Esophagus muscularis mucosa (tissue), 4 donors: ENCODE measurements at regions not wholly inside any gene's neighbourhood (a gene's known extent, or its start where the extent isn't known, plus 50 kb on each side); places are given as distances from the start of the nearest gene placed in this dataset.
A peak's percentile ranks its signal among the peaks of the same experiment; 100 is the strongest.

ENCODE experiments used
- DNase-seq: peaks from one replicate; pipeline ENCODE4 v3.0.0-alpha.2; 2017; ENCODE audit errors: extremely low spot score
- H3K27ac ChIP-seq, 4 donors: fragments of 200-600 bp; sonication (generic); replicated peaks in 1 of 4; 1 replicate in 3 of 4; 2 replicates in 1 of 4; pipeline ENCODE4 v1.5.1; 2016 to 2019; ENCODE audit warnings: mild to moderate bottlenecking in 1 of 4
- H3K27me3 ChIP-seq, 4 donors: fragments of 200-600 bp; sonication (generic); one replicate each; pipeline versions ENCODE4 v1.5.1 to v1.6.0; 2016 to 2019
- H3K36me3 ChIP-seq, 4 donors: fragments of 200-600 bp; sonication (generic); one replicate each; pipeline ENCODE4 v1.5.1; 2016 to 2019
- H3K4me1 ChIP-seq, 4 donors: fragments of 200-600 bp; sonication (generic); one replicate each; pipeline ENCODE4 v1.5.1; 2016 to 2019
- H3K4me3 ChIP-seq, 4 donors: fragments of 200-600 bp; sonication (generic); 1 replicate in 2 of 4; 2 replicates in 2 of 4; pipeline ENCODE4 v1.5.1; 2016 to 2019; ENCODE audit warnings: mild to moderate bottlenecking in 4 of 4, moderate library complexity in 1 of 4
- H3K9me3 ChIP-seq, 4 donors: fragments of 200-600 bp; sonication (generic); 1 replicate in 3 of 4; 2 replicates in 1 of 4; pipeline ENCODE4 v1.5.1; 2016 to 2019
- EP300 ChIP-seq: sonication (generic); formaldehyde crosslinking; IDR thresholded peaks from one replicate; pipeline ENCODE4 v1.6.1; 2017; ENCODE audit warnings: antibody characterized with exemption
- POLR2A ChIP-seq: fragments of 450-650 bp; IDR thresholded peaks from one replicate; pipeline ENCODE4 v1.6.1; 2017; ENCODE audit warnings: antibody characterized with exemption, moderate library complexity, mild to moderate bottlenecking, low read depth
- POLR2AphosphoS5 ChIP-seq, 2 donors: sonication (generic); formaldehyde crosslinking; IDR thresholded peaks; one replicate each; pipeline ENCODE4 v1.6.1; 2017; ENCODE audit warnings: antibody characterized with exemption in 2 of 2
- WGBS: methylation state at CpG from one replicate; pipeline ENCODE4 v1.1.5; 2018; 5-methylcytosine and 5-hydroxymethylcytosine counted together
- intact Hi-C: fragments of 100-400 bp; cut with DNase I; formaldehyde crosslinking; loops from one replicate; pipeline ENCODE4 v1.15.1; 2023
- TF ChIP-seq, protein P1 (sequence below), 3 experiments: fragments of 200-600 bp in 2 of 3; fragments of 450-650 bp in 1 of 3; sonication (generic) in 2 of 3; IDR thresholded peaks; one replicate each; pipeline ENCODE4 v1.5.1; 2017 to 2019; ENCODE audit warnings: antibody characterized with exemption in 3 of 3, mild to moderate bottlenecking in 2 of 3, moderate library complexity in 1 of 3

DNA sequence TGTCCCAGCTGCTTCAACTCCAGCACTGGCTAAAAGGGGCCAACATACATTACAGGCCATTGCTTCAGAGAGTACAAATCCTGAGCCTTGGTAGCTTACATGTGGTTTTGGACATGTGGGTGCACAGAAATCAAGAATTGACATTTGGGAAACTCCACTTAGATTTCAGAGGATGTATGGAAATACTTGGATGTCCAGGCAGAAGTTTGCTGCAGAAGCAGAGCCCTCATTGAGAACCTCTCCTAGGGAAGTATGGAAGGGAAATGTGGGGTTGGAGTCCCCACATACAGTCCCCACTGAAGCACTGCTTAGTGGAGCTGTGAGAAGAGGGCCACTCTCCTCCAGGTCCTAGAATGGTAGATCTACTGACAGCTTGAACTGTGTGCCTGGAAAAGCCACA is 218.0 kb upstream of the CWC22 start:
- H3K27me3 ChIP-seq: no peaks in the 10 kb centered on the region
- TF ChIP-seq POLR2AphosphoS5 (IDR thresholded peaks at IDR 0.05): no peak
- TF ChIP-seq, protein P1, sequence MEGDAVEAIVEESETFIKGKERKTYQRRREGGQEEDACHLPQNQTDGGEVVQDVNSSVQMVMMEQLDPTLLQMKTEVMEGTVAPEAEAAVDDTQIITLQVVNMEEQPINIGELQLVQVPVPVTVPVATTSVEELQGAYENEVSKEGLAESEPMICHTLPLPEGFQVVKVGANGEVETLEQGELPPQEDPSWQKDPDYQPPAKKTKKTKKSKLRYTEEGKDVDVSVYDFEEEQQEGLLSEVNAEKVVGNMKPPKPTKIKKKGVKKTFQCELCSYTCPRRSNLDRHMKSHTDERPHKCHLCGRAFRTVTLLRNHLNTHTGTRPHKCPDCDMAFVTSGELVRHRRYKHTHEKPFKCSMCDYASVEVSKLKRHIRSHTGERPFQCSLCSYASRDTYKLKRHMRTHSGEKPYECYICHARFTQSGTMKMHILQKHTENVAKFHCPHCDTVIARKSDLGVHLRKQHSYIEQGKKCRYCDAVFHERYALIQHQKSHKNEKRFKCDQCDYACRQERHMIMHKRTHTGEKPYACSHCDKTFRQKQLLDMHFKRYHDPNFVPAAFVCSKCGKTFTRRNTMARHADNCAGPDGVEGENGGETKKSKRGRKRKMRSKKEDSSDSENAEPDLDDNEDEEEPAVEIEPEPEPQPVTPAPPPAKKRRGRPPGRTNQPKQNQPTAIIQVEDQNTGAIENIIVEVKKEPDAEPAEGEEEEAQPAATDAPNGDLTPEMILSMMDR (IDR thresholded peaks at IDR 0.05): no peak
- no peak for TF ChIP-seq POLR2A
- no peak for TF ChIP-seq EP300
- H3K27ac ChIP-seq: no peak overlapping the region
- no peaks in the 10 kb centered on the region for H3K4me1 ChIP-seq
- H3K9me3 ChIP-seq: peaks cover 0 to 7% (median 0%) of the 10 kb centered on the region in 4 donors
- no peaks in the 10 kb centered on the region for H3K36me3 ChIP-seq
- intact Hi-C loops: no loop called here
- no peak overlapping the region for H3K4me3 ChIP-seq
- DNase-seq: no peak

DNA sequence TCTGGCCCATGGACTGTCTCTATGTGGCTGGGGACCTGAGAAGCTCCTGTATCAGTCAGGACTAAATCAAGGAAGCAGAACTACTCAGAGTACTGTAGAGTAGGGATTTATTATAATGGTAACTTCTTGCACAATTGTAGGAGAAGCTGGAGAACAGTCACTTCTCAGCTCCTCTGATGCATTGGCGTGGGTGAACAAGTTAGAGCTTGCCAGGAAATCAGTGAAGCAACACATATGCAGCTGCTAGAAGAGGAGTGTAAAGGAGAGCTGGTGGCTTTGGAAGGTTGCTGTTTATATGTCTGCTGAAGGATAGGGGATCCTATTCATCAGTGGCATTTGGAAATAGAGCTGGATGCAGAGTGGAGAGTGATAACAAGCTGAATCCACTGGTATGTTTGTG is 215.5 kb upstream of the CWC22 start:
- no peak overlapping the region for H3K27ac ChIP-seq
- H3K36me3 ChIP-seq: no peaks in the 10 kb centered on the region
- intact Hi-C loops: no loop called here
- WGBS: 83% methylated on average over 1 of the region's 1 CpG
- DNase-seq: no peak
- TF ChIP-seq EP300: no peak
- peak in 1 of 2 donors; percentile 5 for TF ChIP-seq POLR2AphosphoS5 (IDR thresholded peaks at IDR 0.05)
- H3K9me3 ChIP-seq: peaks cover 0 to 10% (median 2%) of the 10 kb centered on the region in 4 donors
- no peaks in the 10 kb centered on the region for H3K27me3 ChIP-seq
- no peak overlapping the region for H3K4me3 ChIP-seq
- H3K4me1 ChIP-seq: no peaks in the 10 kb centered on the region

- H3K4me1 ChIP-seq: no peaks in the 10 kb centered on the region
- no peaks in the 10 kb centered on the region for H3K36me3 ChIP-seq
- DNase-seq: no peak
- no peak overlapping the region for H3K27ac ChIP-seq
- no peaks in the 10 kb centered on the region for H3K27me3 ChIP-seq
- TF ChIP-seq POLR2AphosphoS5 (IDR thresholded peaks at IDR 0.05) (no peak), POLR2A (no peak), EP300 (no peak)
- TF ChIP-seq, protein P1 (IDR thresholded peaks at IDR 0.05): no peak
- intact Hi-C loops: no loop called here
- WGBS: 53% methylated on average over 1 of the region's 1 CpG
- H3K4me3 ChIP-seq: no peak overlapping the region
- H3K9me3 ChIP-seq: peaks cover 0 to 13% (median 3%) of the 10 kb centered on the region in 4 donors
These were observed 212.4 kb upstream of the CWC22 start for GRCh38 chr2:180219491-180219890.

DNA sequence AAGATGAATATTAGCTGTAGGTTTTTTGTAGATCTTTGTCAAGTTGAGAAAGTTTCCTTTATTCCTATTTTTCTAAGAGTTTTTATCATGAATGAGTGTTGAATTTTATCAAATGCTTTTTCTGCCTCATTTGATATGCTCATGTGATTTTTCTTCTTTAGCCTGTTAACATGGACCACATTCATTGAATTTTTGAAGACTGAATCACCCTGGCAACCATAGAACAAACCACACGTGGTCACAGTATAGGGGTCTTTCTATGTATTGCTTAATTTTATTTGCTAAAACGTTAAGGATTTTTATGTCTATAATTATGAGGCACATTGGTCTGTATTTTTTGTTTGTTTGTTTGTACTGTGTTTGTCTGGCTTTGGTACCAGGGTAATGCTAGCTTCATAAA is 201.7 kb upstream of the CWC22 start:
- Histone ChIP-seq H3K9me3 (no peaks in the 10 kb centered on the region), H3K4me3 (no peak overlapping the region)
- 73% methylated on average over 2 of the region's 2 CpGs for WGBS

GRCh38 chr2:180205621-180206235 is 198.6 kb upstream of the CWC22 start:
- H3K36me3 ChIP-seq: no peaks in the 10 kb centered on the region
- H3K27me3 ChIP-seq: no peaks in the 10 kb centered on the region
- WGBS: 62% methylated on average over 6 of the region's 6 CpGs
- no peaks in the 10 kb centered on the region for H3K9me3 ChIP-seq
- peaks cover 0 to 26% (median 18%) of the 10 kb centered on the region in 4 donors for H3K4me1 ChIP-seq
- no peak for DNase-seq
- intact Hi-C loops: no loop called here
- H3K27ac ChIP-seq: no peak overlapping the region
- no peak for TF ChIP-seq EP300
- TF ChIP-seq POLR2A: no peak
- no peak for TF ChIP-seq POLR2AphosphoS5 (IDR thresholded peaks at IDR 0.05)
- TF ChIP-seq, protein P1 (IDR thresholded peaks at IDR 0.05): no peak
- H3K4me3 ChIP-seq: no peak overlapping the region

More for the DNA sequence above, 201.7 kb upstream of the CWC22 start:
- no peak for TF ChIP-seq POLR2A
- TF ChIP-seq, protein P1 (IDR thresholded peaks at IDR 0.05): no peak
- TF ChIP-seq POLR2AphosphoS5 (IDR thresholded peaks at IDR 0.05): no peak
- TF ChIP-seq EP300: no peak
- H3K27me3 ChIP-seq: no peaks in the 10 kb centered on the region
- no peaks in the 10 kb centered on the region for H3K36me3 ChIP-seq
- peaks cover 0 to 10% (median 4%) of the 10 kb centered on the region in 4 donors for H3K4me1 ChIP-seq
- H3K27ac ChIP-seq: no peak overlapping the region
- DNase-seq: no peak
- intact Hi-C loops: no loop called here
